IPS-NIHi7 (cell line): ENCODE measurements at regions not wholly inside any gene's neighbourhood (a gene's known extent, or its start where the extent isn't known, plus 50 kb on each side); places are given as distances from the start of the nearest gene placed in this dataset.

Experiments
- DNase-seq: peaks from one replicate; pipeline ENCODE4 v3.0.0; 2012; ENCODE audit warnings: mixed read lengths; ENCODE audit errors: extremely low spot score

- peak; percentile 16 for DNase-seq
These were observed 391.2 kb downstream of the ANKRD50 start for GRCh38 chr4:124321364-124321763.

DNA sequence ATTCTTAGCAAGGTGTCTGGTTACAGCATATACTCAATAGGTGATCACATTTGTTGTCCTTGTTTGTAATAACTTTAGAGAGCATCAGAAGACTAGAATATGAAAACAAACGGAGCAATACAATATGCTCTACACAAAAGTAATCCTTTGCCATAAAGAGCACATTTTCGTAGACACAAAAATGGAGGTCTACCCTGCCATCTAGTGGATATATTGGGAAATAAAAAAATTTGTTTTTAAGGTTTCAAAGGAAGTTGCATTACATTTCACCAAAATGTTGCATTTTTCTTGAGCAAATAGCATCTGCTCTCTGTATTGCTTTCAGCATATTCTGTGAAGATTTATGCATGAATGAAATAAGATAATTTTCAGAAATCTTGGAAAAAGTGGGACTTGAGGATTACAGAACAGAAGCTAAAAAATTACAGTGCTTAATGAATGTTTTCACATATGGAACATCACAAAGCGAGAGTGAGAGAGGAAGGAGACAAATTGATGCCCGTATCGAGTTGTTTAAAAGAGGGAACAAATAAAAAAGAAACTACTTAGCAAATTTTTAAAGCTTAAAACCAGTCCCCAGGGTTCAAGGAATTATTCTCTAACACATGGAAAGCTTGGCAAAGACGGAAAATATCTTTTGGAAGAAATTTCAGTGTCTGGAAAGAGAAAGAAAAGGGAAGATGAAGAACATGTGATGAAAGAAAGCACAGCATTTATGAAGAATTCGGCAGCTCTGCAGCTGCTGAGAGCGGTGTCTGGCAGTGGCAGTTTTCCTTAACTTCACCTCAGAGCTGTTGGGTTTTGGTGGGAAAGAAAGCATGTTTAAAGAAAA lies 390.1 kb downstream of the ANKRD50 start:
- DNase-seq: peak; percentile 32

- DNase-seq: no peak
These were observed 386.8 kb downstream of the ANKRD50 start for GRCh38 chr4:124325690-124326089.

GRCh38 chr4:124329134-124329533 lies 383.4 kb downstream of the ANKRD50 start:
- DNase-seq: no peak

GRCh38 chr4:124330045-124330444 lies 382.5 kb downstream of the ANKRD50 start:
- DNase-seq: no peak

DNA sequence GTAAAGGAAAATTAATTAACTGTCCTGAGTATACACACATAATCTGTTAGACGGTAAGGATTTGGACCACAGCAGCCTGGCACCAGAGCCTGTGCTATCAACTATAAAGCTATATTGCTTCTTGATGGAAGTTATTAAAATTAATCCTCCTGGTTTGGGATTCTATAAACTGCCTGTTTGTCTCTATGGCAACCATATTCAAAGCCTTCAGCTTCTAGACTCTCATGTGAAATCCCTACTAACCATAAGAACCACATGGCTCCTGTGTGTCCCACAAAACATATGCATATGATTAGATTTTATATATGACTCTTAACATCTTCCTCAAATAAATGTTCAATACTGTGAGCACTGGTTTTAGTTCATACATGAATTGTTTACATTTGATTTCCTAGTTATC lies 380.8 kb downstream of the ANKRD50 start:
- DNase-seq: no peak

GRCh38 chr4:124333466-124333865 lies 379.1 kb downstream of the ANKRD50 start:
- no peak for DNase-seq

DNA sequence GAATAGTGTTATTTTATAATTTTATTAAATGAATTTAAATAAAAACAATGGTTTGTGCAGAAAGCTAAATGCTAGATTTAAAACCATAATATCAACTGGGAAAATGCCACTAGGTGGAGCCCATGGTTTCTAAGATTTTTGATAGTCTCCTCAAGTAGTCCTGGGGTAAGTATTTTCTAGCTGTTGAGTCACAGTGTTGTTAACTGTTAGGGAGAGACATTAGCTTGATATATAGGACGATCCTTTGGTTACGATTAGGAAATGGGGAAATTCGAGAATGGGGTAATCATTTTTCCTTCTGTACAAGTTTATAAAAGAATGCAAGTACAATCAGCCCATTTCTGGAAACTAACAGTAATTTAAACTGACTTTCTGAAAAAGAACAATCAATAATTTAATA lies 378.4 kb downstream of the ANKRD50 start:
- DNase-seq: peak; percentile 39

GRCh38 chr4:124337874-124338273 lies 374.7 kb downstream of the ANKRD50 start:
- DNase-seq: no peak

DNA sequence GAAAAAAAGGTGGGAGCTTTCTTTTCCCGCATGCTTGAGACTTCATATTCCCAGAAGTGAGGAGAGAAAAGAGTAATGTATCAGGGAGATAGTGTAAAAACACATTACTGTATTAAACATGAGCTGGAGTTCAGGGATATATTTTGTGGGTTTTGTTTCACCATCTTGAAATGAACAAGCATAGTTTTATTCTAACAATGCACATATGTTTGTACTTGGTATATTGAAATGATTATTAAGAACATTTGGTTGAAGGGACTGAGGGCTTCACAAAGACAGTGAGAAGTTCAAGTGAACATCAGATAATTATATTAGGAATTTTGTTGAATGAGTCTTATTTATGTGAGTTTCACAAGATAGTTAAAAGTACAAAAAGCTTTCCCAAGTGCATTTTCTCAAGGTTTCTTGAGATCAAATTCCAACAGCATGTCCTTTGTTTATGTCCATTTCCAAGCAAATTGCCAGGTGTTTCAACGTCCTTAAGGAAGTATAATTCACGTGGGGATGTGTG lies 368.8 kb downstream of the ANKRD50 start:
- DNase-seq: no peak

- no peak for DNase-seq
These were observed 339.6 kb downstream of the ANKRD50 start for GRCh38 chr4:124372916-124373315.

- no peak for DNase-seq
These were observed 326.4 kb downstream of the ANKRD50 start for GRCh38 chr4:124386163-124386562.

GRCh38 chr4:124386648-124387047 lies 325.9 kb downstream of the ANKRD50 start:
- DNase-seq: no peak

GRCh38 chr4:124389591-124389990 lies 322.9 kb downstream of the ANKRD50 start:
- no peak for DNase-seq

GRCh38 chr4:124390861-124391260 lies 321.7 kb downstream of the ANKRD50 start:
- no peak for DNase-seq

DNA sequence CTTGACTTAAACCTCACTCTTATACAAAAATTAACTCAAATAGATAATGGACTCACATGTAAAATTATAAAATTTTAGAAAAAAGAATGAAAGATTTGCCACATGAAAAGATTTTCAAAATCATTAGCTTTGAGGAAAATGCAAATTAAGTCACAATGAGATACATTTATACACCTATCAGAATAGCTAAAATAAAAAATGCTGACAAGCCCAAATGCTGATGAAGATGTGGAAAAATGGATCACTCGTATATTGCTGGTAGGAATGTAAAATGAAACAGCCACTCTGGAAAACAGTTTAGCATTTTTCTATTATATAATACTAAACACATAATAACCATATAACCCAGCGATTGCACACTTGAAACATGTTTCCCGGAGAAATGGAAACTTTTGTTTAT lies 316.2 kb downstream of the ANKRD50 start:
- no peak for DNase-seq

GRCh38 chr4:124401606-124402005 lies 310.9 kb downstream of the ANKRD50 start:
- DNase-seq: no peak

DNA sequence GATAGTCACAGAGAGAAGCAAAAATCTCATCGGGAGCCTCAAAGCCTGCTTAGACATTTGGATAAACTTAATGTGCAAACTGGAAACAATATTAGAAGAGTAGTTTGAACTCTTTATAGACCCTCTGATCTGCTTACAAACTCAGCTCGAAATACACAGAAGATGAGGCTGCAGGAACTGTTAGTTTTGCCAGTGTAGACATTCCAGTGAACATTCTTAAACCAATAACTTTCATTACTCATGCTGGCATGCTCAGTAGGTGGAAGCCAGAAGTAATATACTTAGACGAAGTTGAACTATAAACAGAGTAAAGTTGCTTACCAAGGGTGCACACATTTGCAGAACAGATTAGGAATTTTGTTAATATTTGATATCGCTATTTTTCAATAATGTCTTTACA lies 303.5 kb downstream of the ANKRD50 start:
- no peak for DNase-seq

GRCh38 chr4:124414276-124415040 lies 298.1 kb downstream of the ANKRD50 start:
- DNase-seq: no peak

DNA sequence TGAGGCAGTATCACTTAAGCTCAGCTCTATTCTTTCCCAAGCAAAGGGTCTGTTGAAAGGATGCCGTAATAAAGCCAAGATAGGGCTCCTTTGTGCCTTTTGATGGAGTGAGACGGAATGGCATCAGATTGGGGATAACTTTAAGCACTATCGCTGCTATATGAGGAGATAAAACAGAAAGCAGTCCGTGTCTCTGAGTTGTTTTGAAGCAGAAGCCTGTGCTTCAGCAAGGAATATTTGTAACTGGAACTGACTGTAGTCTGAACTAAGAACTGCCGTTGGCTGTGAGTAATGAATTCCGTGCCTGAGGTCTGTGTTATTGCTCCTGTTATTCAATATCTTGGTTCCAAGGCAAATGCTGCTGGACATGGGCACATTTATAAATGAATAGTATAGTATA lies 297.4 kb downstream of the ANKRD50 start:
- DNase-seq: no peak

GRCh38 chr4:124417371-124417770 lies 295.2 kb downstream of the ANKRD50 start:
- no peak for DNase-seq

- DNase-seq: no peak
These were observed 292.3 kb downstream of the ANKRD50 start for GRCh38 chr4:124420166-124420695.

DNA sequence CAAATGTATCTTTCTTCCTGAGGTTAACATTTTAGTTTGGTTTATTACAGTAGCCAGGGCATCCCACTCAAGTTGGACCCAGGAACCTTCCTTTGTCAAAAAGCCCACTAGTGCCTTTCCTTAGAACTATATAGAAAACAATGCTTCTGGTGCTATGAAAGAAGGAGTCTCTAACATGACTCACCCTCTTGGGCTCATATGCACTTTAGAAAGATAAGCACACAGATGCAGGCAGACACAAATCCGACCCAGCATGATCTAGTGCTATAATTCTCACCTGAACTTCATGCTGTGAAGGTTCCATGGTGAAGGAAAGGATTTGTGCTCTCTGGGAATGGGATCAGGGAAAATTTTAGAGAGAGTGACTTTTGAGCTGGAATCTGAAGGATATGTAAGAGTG lies 289.4 kb downstream of the ANKRD50 start:
- DNase-seq: no peak
